HepG2 (cell line): ENCODE measurements at regions not wholly inside any gene's neighbourhood (a gene's known extent, or its start where the extent isn't known, plus 50 kb on each side); places are given as distances from the start of the nearest gene placed in this dataset.

Experiments
- BCL3 ChIP-seq: sonication (generic); formaldehyde crosslinking; IDR thresholded peaks from 2 replicates; pipeline ENCODE4 v1.5.1; 2020; ENCODE audit warnings: mild to moderate bottlenecking, missing genetic modification reagents, moderate library complexity
- CEBPG ChIP-seq: IDR thresholded peaks from 2 replicates; pipeline ENCODE4 v1.6.1; 2016
- DMAP1 ChIP-seq: IDR thresholded peaks from 2 replicates; pipeline ENCODE4 v1.6.1; 2016
- EP300 ChIP-seq, 3 experiments: sonication (generic) in 1 of 3; formaldehyde crosslinking in 1 of 3; IDR thresholded peaks; 2 replicates each; pipeline versions ENCODE4 v1.5.1 to v1.6.1; 2011 to 2020; ENCODE audit warnings: low read depth in 2 of 3, low read length in 2 of 3, borderline replicate concordance in 1 of 3, improper control_type of control experiment in 1 of 3, mild to moderate bottlenecking in 1 of 3, missing genetic modification reagents in 1 of 3, moderate library complexity in 1 of 3
- FOXA1 ChIP-seq, 2 experiments: fragments of 450-650 bp in 1 of 2; sonication (generic) in 1 of 2; formaldehyde crosslinking in 1 of 2; IDR thresholded peaks; 2 replicates each; pipeline versions ENCODE4 v1.4.0 to v1.6.1; 2016 to 2020; ENCODE audit warnings: missing genetic modification reagents in 1 of 2
- FOXA3 ChIP-seq: IDR thresholded peaks from 2 replicates; pipeline ENCODE4 v1.6.1; 2016; ENCODE audit warnings: missing genetic modification reagents, missing compliant biosample characterization
- KDM2A ChIP-seq: sonication (generic); formaldehyde crosslinking; IDR thresholded peaks from 2 replicates; pipeline ENCODE4 v1.4.0; 2020; ENCODE audit warnings: low read depth, missing genetic modification reagents, borderline replicate concordance
- PHF21A ChIP-seq: sonication (generic); formaldehyde crosslinking; IDR thresholded peaks from 2 replicates; pipeline ENCODE4 v1.5.0; 2020; ENCODE audit warnings: mild to moderate bottlenecking, missing genetic modification reagents
- TEAD3 ChIP-seq: optimal IDR thresholded peaks from 2 replicates; pipeline ENCODE3; 2016; ENCODE audit warnings: borderline replicate concordance
- ZNF556 ChIP-seq: sonication (generic); formaldehyde crosslinking; IDR thresholded peaks from 2 replicates; pipeline ENCODE4 v1.4.0; 2020; ENCODE audit warnings: mild to moderate bottlenecking, missing genetic modification reagents, borderline replicate concordance
- ZNF615 ChIP-seq: sonication (generic); formaldehyde crosslinking; IDR thresholded peaks from 2 replicates; pipeline ENCODE4 v1.5.0; 2020; ENCODE audit warnings: mild to moderate bottlenecking, missing genetic modification reagents, borderline replicate concordance
- ZNF670 ChIP-seq: sonication (generic); formaldehyde crosslinking; IDR thresholded peaks from 2 replicates; pipeline ENCODE4 v1.8.0; 2022; ENCODE audit warnings: mild to moderate bottlenecking, missing genetic modification reagents, borderline replicate concordance
- TF ChIP-seq, protein P1 (sequence below): sonication (generic); formaldehyde crosslinking; IDR thresholded peaks from 2 replicates; pipeline ENCODE4 v1.4.0; 2020; ENCODE audit warnings: mild to moderate bottlenecking, missing genetic modification reagents, borderline replicate concordance

- TF ChIP-seq CEBPG (CRISPR knock-in tag) (peak; percentile 52; the same call in 1 of the 2 replicates), ZNF670 (CRISPR knock-in tag) (no peak), KDM2A (CRISPR knock-in tag) (no peak), BCL3 (CRISPR knock-in tag) (no peak), ZNF556 (no peak), ZNF615 (CRISPR knock-in tag) (no peak), EP300 (IDR thresholded peaks at IDR 0.05; ENCODE audit: low read depth in 2 of 2, low read length in 2 of 2) (peak in 1 of 2 experiments; percentile 34; a peak in 1 of 4 replicates), EP300 (CRISPR knock-in tag; IDR thresholded peaks at IDR 0.05; ENCODE audit: borderline replicate concordance) (no peak), PHF21A (CRISPR knock-in tag) (no peak), DMAP1 (CRISPR knock-in tag) (no peak), FOXA3 (CRISPR knock-in tag) (peak; percentile 43), FOXA1 (IDR thresholded peaks at IDR 0.05) (0 out of 2 replicates have a peak, but pooled peaks have one; percentile 11), FOXA1 (CRISPR knock-in tag; IDR thresholded peaks at IDR 0.05) (0 out of 2 replicates have a peak, but pooled peaks have one; percentile 6), TEAD3 (CRISPR knock-in tag) (peak; percentile 45)
- TF ChIP-seq, protein P1, sequence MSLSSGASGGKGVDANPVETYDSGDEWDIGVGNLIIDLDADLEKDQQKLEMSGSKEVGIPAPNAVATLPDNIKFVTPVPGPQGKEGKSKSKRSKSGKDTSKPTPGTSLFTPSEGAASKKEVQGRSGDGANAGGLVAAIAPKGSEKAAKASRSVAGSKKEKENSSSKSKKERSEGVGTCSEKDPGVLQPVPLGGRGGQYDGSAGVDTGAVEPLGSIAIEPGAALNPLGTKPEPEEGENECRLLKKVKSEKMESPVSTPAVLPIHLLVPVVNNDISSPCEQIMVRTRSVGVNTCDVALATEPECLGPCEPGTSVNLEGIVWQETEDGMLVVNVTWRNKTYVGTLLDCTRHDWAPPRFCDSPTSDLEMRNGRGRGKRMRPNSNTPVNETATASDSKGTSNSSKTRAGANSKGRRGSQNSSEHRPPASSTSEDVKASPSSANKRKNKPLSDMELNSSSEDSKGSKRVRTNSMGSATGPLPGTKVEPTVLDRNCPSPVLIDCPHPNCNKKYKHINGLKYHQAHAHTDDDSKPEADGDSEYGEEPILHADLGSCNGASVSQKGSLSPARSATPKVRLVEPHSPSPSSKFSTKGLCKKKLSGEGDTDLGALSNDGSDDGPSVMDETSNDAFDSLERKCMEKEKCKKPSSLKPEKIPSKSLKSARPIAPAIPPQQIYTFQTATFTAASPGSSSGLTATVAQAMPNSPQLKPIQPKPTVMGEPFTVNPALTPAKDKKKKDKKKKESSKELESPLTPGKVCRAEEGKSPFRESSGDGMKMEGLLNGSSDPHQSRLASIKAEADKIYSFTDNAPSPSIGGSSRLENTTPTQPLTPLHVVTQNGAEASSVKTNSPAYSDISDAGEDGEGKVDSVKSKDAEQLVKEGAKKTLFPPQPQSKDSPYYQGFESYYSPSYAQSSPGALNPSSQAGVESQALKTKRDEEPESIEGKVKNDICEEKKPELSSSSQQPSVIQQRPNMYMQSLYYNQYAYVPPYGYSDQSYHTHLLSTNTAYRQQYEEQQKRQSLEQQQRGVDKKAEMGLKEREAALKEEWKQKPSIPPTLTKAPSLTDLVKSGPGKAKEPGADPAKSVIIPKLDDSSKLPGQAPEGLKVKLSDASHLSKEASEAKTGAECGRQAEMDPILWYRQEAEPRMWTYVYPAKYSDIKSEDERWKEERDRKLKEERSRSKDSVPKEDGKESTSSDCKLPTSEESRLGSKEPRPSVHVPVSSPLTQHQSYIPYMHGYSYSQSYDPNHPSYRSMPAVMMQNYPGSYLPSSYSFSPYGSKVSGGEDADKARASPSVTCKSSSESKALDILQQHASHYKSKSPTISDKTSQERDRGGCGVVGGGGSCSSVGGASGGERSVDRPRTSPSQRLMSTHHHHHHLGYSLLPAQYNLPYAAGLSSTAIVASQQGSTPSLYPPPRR (CRISPR knock-in tag), result no peak
Measured at GRCh38 chr2:17208511-17208910, 309.7 kb downstream of the RAD51AP2 start (continued).
